ENCODE measurements at regions not wholly inside any gene's neighbourhood (a gene's known extent, or its start where the extent isn't known, plus 50 kb on each side); places are given as distances from the start of the nearest gene placed in this dataset.

DNA sequence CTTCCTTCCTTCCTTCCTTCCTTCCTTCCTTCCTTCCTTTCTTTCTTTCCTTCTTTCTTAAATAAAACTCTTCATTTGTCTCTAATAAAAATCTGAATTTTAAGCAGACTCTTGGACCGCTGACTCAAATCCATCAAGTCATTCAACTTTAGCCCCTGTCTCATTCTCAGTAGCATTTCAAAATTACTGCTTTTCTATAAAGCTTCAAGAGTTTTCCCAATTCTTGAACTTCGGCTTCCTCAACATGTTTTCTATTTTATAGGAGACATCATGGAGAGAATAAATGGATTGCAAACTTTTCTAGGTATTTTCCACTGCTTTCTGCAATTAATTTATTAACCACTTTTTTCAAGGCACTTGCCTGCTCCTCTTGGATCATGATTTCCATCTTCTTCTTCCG, 497.1 kb upstream of the GJE1 start:
- TF ChIP-seq CTCF (IDR thresholded peaks at IDR 0.05) (no peak), POLR2A (IDR thresholded peaks at IDR 0.05) (no peak)
